GM06990 (cell line): ENCODE measurements at regions not wholly inside any gene's neighbourhood (a gene's known extent, or its start where the extent isn't known, plus 50 kb on each side); places are given as distances from the start of the nearest gene placed in this dataset.

Source experiments
- DNase-seq: peaks from one replicate; pipeline ENCODE4 v3.0.0-alpha.2; 2011; ENCODE audit not compliant: insufficient read length; ENCODE audit errors: extremely low read depth
- H3K27me3 ChIP-seq: replicated peaks from 2 replicates; pipeline ENCODE4 v1.6.0; 2011; ENCODE audit warnings: low read length; ENCODE audit not compliant: control insufficient read depth, insufficient read depth
- H3K36me3 ChIP-seq: 2 replicates; pipeline ENCODE4 v1.5.1; 2011; ENCODE audit warnings: low read length; ENCODE audit not compliant: control insufficient read depth, insufficient read depth
- H3K4me3 ChIP-seq: replicated peaks from 2 replicates; pipeline ENCODE4 v1.5.1; 2011; ENCODE audit warnings: low read depth, mild to moderate bottlenecking, control low read depth, low read length
- CTCF ChIP-seq: IDR thresholded peaks from 2 replicates; pipeline ENCODE4 v1.5.1; 2011; ENCODE audit warnings: low read length, control low read depth, mild to moderate bottlenecking, inconsistent platforms; ENCODE audit not compliant: insufficient read depth, poor library complexity, severe bottlenecking

- no peak for DNase-seq
- no peaks in the 10 kb centered on the region for H3K27me3 ChIP-seq
- no peaks in the 10 kb centered on the region for H3K36me3 ChIP-seq
- H3K4me3 ChIP-seq: no peak overlapping the region
- no peak for TF ChIP-seq CTCF
These were observed 84.5 kb downstream of the JRKL start for GRCh38 chr11:96474263-96474662.

- H3K36me3 ChIP-seq: no peaks in the 10 kb centered on the region
- no peaks in the 10 kb centered on the region for H3K27me3 ChIP-seq
- TF ChIP-seq CTCF: no peak
- no peak for DNase-seq
- H3K4me3 ChIP-seq: no peak overlapping the region
These were observed 91.4 kb downstream of the JRKL start for GRCh38 chr11:96481204-96481603.

GRCh38 chr11:96481771-96482170, 92.0 kb downstream of the JRKL start:
- H3K27me3 ChIP-seq: no peaks in the 10 kb centered on the region
- H3K4me3 ChIP-seq: no peak overlapping the region
- DNase-seq: no peak
- H3K36me3 ChIP-seq: no peaks in the 10 kb centered on the region
- TF ChIP-seq CTCF: no peak

GRCh38 chr11:96482193-96482592, 92.4 kb downstream of the JRKL start:
- Histone ChIP-seq H3K27me3 (no peaks in the 10 kb centered on the region), H3K36me3 (no peaks in the 10 kb centered on the region), H3K4me3 (no peak overlapping the region)
- no peak for TF ChIP-seq CTCF
- no peak for DNase-seq

- DNase-seq: no peak
- TF ChIP-seq CTCF: no peak
- H3K27me3 ChIP-seq: no peaks in the 10 kb centered on the region
These were observed 93.7 kb downstream of the JRKL start for GRCh38 chr11:96483374-96483955.

GRCh38 chr11:96484361-96484760, 94.5 kb downstream of the JRKL start:
- no peak overlapping the region for H3K4me3 ChIP-seq
- no peak for DNase-seq
- H3K36me3 ChIP-seq: no peaks in the 10 kb centered on the region
- no peaks in the 10 kb centered on the region for H3K27me3 ChIP-seq
- no peak for TF ChIP-seq CTCF

More at GRCh38 chr11:96483374-96483955, 93.7 kb downstream of the JRKL start:
- Histone ChIP-seq H3K36me3 (no peaks in the 10 kb centered on the region), H3K4me3 (no peak overlapping the region)
